ENCODE measurements at regions not wholly inside any gene's neighbourhood (a gene's known extent, or its start where the extent isn't known, plus 50 kb on each side); places are given as distances from the start of the nearest gene placed in this dataset.

DNA sequence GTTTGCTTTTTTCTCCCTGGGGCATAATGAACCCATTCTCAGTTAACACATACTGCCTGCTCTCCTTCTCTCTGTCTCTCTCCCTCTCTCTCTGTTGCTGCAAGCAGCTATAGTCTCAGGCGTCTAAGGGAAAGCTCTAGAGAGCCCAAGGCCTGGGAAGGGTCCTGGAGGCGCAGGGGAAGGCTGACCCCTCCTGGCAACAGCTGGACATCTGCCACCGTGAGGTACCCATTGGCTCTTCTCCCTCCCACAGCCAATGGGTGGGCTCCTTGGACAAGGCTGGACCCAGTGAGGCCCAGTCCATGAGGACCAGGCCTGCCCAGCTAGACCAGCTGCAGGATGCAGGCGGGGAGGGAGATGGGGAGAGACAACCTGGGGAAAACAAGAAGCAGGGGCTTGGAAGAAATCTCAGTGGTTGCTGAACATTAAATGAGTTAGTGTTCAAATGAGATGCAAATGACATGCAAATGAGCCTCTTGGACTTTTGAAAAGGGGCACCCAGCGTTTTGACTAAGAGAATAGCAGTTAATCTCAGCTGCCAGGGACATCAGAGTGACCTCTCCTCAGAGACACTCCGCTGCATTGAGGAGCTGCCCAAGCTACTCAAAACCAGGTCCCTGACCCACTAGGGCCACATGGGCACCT is 349.7 kb downstream of the BUD13 start (continued):
- TF ChIP-seq ADNP (CRISPR knock-in tag; IDR thresholded peaks at IDR 0.05) (no peak), ZNF747 (CRISPR knock-in tag; IDR thresholded peaks at IDR 0.05; ENCODE audit: borderline replicate concordance) (no peak), ZNF343 (CRISPR knock-in tag; IDR thresholded peaks at IDR 0.05) (no peak), NFIC (IDR thresholded peaks at IDR 0.05; ENCODE audit: low read length) (no peak), ZNF556 (CRISPR knock-in tag; IDR thresholded peaks at IDR 0.05; ENCODE audit: borderline replicate concordance) (0 out of 2 replicates have a peak, but pooled peaks have one; percentile 48), ZNF430 (CRISPR knock-in tag; IDR thresholded peaks at IDR 0.05) (no peak), ZNF713 (CRISPR knock-in tag; IDR thresholded peaks at IDR 0.05) (no peak), HNRNPL (IDR thresholded peaks at IDR 0.05; ENCODE audit: low read depth, low read length) (no peak), TSC22D2 (CRISPR knock-in tag; IDR thresholded peaks at IDR 0.05; ENCODE audit: borderline replicate concordance) (no peak)
- TF ChIP-seq, protein P1, sequence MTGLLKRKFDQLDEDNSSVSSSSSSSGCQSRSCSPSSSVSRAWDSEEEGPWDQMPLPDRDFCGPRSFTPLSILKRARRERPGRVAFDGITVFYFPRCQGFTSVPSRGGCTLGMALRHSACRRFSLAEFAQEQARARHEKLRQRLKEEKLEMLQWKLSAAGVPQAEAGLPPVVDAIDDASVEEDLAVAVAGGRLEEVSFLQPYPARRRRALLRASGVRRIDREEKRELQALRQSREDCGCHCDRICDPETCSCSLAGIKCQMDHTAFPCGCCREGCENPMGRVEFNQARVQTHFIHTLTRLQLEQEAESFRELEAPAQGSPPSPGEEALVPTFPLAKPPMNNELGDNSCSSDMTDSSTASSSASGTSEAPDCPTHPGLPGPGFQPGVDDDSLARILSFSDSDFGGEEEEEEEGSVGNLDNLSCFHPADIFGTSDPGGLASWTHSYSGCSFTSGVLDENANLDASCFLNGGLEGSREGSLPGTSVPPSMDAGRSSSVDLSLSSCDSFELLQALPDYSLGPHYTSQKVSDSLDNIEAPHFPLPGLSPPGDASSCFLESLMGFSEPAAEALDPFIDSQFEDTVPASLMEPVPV (CRISPR knock-in tag; IDR thresholded peaks at IDR 0.05) = no peak
- TF ChIP-seq, protein P2, sequence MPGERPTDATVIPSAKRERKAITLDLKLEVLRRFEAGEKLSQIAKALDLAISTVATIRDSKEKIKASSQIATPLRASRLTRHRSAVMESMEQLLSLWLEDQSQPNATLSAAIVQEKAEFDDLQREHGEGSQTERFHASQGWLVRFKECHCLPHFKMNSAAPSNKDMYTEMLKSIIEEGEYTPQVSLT (CRISPR knock-in tag; IDR thresholded peaks at IDR 0.05; ENCODE audit: borderline replicate concordance, low read depth) = no peak
- TF ChIP-seq, protein P3, sequence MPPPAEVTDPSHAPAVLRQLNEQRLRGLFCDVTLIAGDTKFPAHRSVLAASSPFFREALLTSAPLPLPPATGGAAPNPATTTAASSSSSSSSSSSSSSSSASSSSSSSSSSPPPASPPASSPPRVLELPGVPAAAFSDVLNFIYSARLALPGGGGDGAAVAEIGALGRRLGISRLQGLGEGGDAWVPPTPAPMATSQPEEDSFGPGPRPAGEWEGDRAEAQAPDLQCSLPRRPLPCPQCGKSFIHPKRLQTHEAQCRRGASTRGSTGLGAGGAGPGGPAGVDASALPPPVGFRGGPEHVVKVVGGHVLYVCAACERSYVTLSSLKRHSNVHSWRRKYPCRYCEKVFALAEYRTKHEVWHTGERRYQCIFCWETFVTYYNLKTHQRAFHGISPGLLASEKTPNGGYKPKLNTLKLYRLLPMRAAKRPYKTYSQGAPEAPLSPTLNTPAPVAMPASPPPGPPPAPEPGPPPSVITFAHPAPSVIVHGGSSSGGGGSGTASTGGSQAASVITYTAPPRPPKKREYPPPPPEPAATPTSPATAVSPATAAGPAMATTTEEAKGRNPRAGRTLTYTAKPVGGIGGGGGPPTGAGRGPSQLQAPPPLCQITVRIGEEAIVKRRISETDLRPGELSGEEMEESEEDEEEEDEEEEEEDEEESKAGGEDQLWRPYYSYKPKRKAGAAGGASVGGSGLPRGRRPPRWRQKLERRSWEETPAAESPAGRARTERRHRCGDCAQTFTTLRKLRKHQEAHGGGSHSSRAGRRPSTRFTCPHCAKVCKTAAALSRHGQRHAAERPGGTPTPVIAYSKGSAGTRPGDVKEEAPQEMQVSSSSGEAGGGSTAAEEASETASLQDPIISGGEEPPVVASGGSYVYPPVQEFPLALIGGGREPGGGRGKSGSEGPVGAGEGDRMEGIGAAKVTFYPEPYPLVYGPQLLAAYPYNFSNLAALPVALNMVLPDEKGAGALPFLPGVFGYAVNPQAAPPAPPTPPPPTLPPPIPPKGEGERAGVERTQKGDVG (CRISPR knock-in tag; IDR thresholded peaks at IDR 0.05; ENCODE audit: borderline replicate concordance) = no peak
- TF ChIP-seq, protein P4, sequence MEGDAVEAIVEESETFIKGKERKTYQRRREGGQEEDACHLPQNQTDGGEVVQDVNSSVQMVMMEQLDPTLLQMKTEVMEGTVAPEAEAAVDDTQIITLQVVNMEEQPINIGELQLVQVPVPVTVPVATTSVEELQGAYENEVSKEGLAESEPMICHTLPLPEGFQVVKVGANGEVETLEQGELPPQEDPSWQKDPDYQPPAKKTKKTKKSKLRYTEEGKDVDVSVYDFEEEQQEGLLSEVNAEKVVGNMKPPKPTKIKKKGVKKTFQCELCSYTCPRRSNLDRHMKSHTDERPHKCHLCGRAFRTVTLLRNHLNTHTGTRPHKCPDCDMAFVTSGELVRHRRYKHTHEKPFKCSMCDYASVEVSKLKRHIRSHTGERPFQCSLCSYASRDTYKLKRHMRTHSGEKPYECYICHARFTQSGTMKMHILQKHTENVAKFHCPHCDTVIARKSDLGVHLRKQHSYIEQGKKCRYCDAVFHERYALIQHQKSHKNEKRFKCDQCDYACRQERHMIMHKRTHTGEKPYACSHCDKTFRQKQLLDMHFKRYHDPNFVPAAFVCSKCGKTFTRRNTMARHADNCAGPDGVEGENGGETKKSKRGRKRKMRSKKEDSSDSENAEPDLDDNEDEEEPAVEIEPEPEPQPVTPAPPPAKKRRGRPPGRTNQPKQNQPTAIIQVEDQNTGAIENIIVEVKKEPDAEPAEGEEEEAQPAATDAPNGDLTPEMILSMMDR (CRISPR knock-in tag; IDR thresholded peaks at IDR 0.05) = peak; percentile 61
- TF ChIP-seq, protein P5, sequence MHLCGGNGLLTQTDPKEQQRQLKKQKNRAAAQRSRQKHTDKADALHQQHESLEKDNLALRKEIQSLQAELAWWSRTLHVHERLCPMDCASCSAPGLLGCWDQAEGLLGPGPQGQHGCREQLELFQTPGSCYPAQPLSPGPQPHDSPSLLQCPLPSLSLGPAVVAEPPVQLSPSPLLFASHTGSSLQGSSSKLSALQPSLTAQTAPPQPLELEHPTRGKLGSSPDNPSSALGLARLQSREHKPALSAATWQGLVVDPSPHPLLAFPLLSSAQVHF (CRISPR knock-in tag; IDR thresholded peaks at IDR 0.05) = no peak
- TF ChIP-seq, protein P6, sequence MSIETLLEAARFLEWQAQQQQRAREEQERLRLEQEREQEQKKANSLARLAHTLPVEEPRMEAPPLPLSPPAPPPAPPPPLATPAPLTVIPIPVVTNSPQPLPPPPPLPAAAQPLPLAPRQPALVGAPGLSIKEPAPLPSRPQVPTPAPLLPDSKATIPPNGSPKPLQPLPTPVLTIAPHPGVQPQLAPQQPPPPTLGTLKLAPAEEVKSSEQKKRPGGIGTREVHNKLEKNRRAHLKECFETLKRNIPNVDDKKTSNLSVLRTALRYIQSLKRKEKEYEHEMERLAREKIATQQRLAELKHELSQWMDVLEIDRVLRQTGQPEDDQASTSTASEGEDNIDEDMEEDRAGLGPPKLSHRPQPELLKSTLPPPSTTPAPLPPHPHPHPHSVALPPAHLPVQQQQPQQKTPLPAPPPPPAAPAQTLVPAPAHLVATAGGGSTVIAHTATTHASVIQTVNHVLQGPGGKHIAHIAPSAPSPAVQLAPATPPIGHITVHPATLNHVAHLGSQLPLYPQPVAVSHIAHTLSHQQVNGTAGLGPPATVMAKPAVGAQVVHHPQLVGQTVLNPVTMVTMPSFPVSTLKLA (IDR thresholded peaks at IDR 0.05) = no peak
- TF ChIP-seq, protein P7, sequence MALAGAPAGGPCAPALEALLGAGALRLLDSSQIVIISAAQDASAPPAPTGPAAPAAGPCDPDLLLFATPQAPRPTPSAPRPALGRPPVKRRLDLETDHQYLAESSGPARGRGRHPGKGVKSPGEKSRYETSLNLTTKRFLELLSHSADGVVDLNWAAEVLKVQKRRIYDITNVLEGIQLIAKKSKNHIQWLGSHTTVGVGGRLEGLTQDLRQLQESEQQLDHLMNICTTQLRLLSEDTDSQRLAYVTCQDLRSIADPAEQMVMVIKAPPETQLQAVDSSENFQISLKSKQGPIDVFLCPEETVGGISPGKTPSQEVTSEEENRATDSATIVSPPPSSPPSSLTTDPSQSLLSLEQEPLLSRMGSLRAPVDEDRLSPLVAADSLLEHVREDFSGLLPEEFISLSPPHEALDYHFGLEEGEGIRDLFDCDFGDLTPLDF (CRISPR knock-in tag; IDR thresholded peaks at IDR 0.05) = no peak

Data from HepG2 (cell line).